ENCODE measurements at regions not wholly inside any gene's neighbourhood (a gene's known extent, or its start where the extent isn't known, plus 50 kb on each side); places are given as distances from the start of the nearest gene placed in this dataset.
"Not testable (repeated sequence)": the region's sequence is repeated elsewhere in the genome, so short reads cannot be mapped to it uniquely, and the experiment has no call there.

GRCh38 chr11:29446132-29446531 lies 570.7 kb downstream of the KCNA4 start:
- no peak overlapping the region for H3K4me3 ChIP-seq
- no peaks in the 10 kb centered on the region for H3K9me3 ChIP-seq
- no peaks in the 10 kb centered on the region for H3K4me1 ChIP-seq
- no peak overlapping the region for H3K27ac ChIP-seq
- intact Hi-C loops (cut with DNase I; ENCODE audit: low total_unique reads), result no loop called here
- TF ChIP-seq POLR2AphosphoS5 (IDR thresholded peaks at IDR 0.05) (no peak), CTCF (IDR thresholded peaks at IDR 0.05) (no peak), POLR2A (IDR thresholded peaks at IDR 0.05) (no peak)
- no peaks in the 10 kb centered on the region for H3K27me3 ChIP-seq
- DNase-seq (ENCODE audit: low spot score in 2 of 2), result no peak
- H3K36me3 ChIP-seq, result no peaks in the 10 kb centered on the region

GRCh38 chr11:29445191-29445590 lies 571.6 kb downstream of the KCNA4 start:
- H3K36me3 ChIP-seq; H3K27me3 ChIP-seq; H3K4me1 ChIP-seq; H3K27ac ChIP-seq; DNase-seq (ENCODE audit: low spot score in 2 of 2); H3K4me3 ChIP-seq; H3K9me3 ChIP-seq; intact Hi-C loops (cut with DNase I; ENCODE audit: low total_unique reads): not testable (repeated sequence)

GRCh38 chr11:29438815-29439214 lies 578.0 kb downstream of the KCNA4 start:
- H3K4me3 ChIP-seq, result no peak overlapping the region
- H3K27me3 ChIP-seq, result no peaks in the 10 kb centered on the region
- H3K4me1 ChIP-seq, result no peaks in the 10 kb centered on the region
- H3K9me3 ChIP-seq, result no peaks in the 10 kb centered on the region
- H3K27ac ChIP-seq, result no peak overlapping the region
- DNase-seq (ENCODE audit: low spot score in 2 of 2), result no peak
- intact Hi-C loops (cut with DNase I; ENCODE audit: low total_unique reads), result no loop called here
- TF ChIP-seq POLR2AphosphoS5 (IDR thresholded peaks at IDR 0.05) (no peak), CTCF (IDR thresholded peaks at IDR 0.05) (no peak), POLR2A (IDR thresholded peaks at IDR 0.05) (no peak)
- no peaks in the 10 kb centered on the region for H3K36me3 ChIP-seq

GRCh38 chr11:29435421-29435820 lies 581.4 kb downstream of the KCNA4 start:
- no peak for DNase-seq (ENCODE audit: low spot score in 2 of 2)

GRCh38 chr11:29432719-29433325 lies 584.0 kb downstream of the KCNA4 start:
- H3K27me3 ChIP-seq, result no peaks in the 10 kb centered on the region
- no peaks in the 10 kb centered on the region for H3K9me3 ChIP-seq
- H3K4me1 ChIP-seq, result no peaks in the 10 kb centered on the region
- DNase-seq (ENCODE audit: low spot score in 2 of 2), result no peak
- intact Hi-C loops (cut with DNase I; ENCODE audit: low total_unique reads), result no loop called here
- H3K36me3 ChIP-seq, result no peaks in the 10 kb centered on the region
- TF ChIP-seq POLR2A (IDR thresholded peaks at IDR 0.05) (no peak), CTCF (IDR thresholded peaks at IDR 0.05) (peak in 2 of 3 donors; percentile 31 to 50)
- no peak overlapping the region for H3K27ac ChIP-seq
- H3K4me3 ChIP-seq, result no peak overlapping the region

More at GRCh38 chr11:29435421-29435820, 581.4 kb downstream of the KCNA4 start:
- Histone ChIP-seq H3K4me3 (no peak overlapping the region), H3K4me1 (no peaks in the 10 kb centered on the region), H3K9me3 (no peaks in the 10 kb centered on the region), H3K36me3 (no peaks in the 10 kb centered on the region), H3K27me3 (no peaks in the 10 kb centered on the region), H3K27ac (no peak overlapping the region)
- intact Hi-C loops (cut with DNase I; ENCODE audit: low total_unique reads), result no loop called here
- TF ChIP-seq CTCF (IDR thresholded peaks at IDR 0.05) (no peak), POLR2A (IDR thresholded peaks at IDR 0.05) (no peak)

- TF ChIP-seq POLR2A (IDR thresholded peaks at IDR 0.05), result no peak
- TF ChIP-seq POLR2AphosphoS5 (IDR thresholded peaks at IDR 0.05), result no peak
- no peak for TF ChIP-seq CTCF (IDR thresholded peaks at IDR 0.05)
- H3K9me3 ChIP-seq, result no peaks in the 10 kb centered on the region
- no peaks in the 10 kb centered on the region for H3K36me3 ChIP-seq
- no peak for DNase-seq (ENCODE audit: low spot score in 2 of 2)
- intact Hi-C loops (cut with DNase I; ENCODE audit: low total_unique reads), result no loop called here
- no peak overlapping the region for H3K4me3 ChIP-seq
- no peaks in the 10 kb centered on the region for H3K27me3 ChIP-seq
- no peaks in the 10 kb centered on the region for H3K4me1 ChIP-seq
- H3K27ac ChIP-seq, result no peak overlapping the region
Measured at GRCh38 chr11:29405305-29405704, 611.5 kb downstream of the KCNA4 start.

Measured in breast epithelium (tissue), 4 donors.